Type B pancreatic cell (in vitro differentiated cells): ENCODE measurements at regions not wholly inside any gene's neighbourhood (a gene's known extent, or its start where the extent isn't known, plus 50 kb on each side); places are given as distances from the start of the nearest gene placed in this dataset.
A peak's percentile ranks its signal among the peaks of the same experiment; 100 is the strongest.
"Not testable (repeated sequence)": the region's sequence is repeated elsewhere in the genome, so short reads cannot be mapped to it uniquely, and the experiment has no call there.

ENCODE experiments used
- DNase-seq: peaks from one replicate; pipeline ENCODE4 v3.0.0; 2021; ENCODE audit warnings: mixed read lengths; ENCODE audit not compliant: unreplicated experiment; ENCODE audit errors: extremely low spot score
- H3K27ac Mint-ChIP-seq: 2 replicates; pipeline ENCODE4 v1.8.0; 2021; ENCODE audit warnings: mild to moderate bottlenecking, mixed read lengths
- H3K27me3 Mint-ChIP-seq: 2 replicates; pipeline ENCODE4 v1.8.0; 2021; ENCODE audit warnings: mixed read lengths
- H3K36me3 Mint-ChIP-seq: 2 replicates; pipeline ENCODE4 v1.8.0; 2021; ENCODE audit warnings: mixed read lengths
- H3K4me1 Mint-ChIP-seq: one replicate; pipeline ENCODE4 v1.8.0; 2021; ENCODE audit warnings: mixed read lengths; ENCODE audit not compliant: unreplicated experiment
- H3K4me3 Mint-ChIP-seq: 2 replicates; pipeline ENCODE4 v1.8.0; 2021; ENCODE audit warnings: mild to moderate bottlenecking, mixed read lengths
- H3K9me3 Mint-ChIP-seq: 2 replicates; pipeline ENCODE4 v1.8.0; 2021; ENCODE audit warnings: mixed read lengths
- TF ChIP-seq, protein P1 (sequence below): fragments of 200-600 bp; sonication (generic); conservative IDR thresholded peaks from 2 replicates; pipeline ENCODE4 v1.5.0; 2021; ENCODE audit warnings: antibody characterized with exemption, mild to moderate bottlenecking

DNA sequence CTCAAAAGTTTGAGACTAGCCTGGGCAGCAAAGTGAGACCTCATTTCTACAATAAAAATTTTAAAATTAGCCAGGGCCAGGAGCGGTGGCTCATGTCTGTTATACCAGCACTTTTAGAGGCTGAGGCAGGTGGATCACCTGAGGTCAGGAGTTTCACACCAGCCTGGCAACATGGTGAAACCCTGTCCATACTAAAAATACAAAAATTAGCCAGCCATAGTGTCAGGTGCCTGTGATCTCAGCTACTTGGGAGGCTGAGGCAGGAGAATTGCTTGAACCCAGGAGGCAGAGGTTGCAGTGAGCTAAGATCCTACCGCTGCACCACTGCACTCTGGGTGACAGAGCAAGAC lies 85.1 kb upstream of the MAP4 start:
- not testable (repeated sequence) for DNase-seq, H3K27ac Mint-ChIP-seq

DNA sequence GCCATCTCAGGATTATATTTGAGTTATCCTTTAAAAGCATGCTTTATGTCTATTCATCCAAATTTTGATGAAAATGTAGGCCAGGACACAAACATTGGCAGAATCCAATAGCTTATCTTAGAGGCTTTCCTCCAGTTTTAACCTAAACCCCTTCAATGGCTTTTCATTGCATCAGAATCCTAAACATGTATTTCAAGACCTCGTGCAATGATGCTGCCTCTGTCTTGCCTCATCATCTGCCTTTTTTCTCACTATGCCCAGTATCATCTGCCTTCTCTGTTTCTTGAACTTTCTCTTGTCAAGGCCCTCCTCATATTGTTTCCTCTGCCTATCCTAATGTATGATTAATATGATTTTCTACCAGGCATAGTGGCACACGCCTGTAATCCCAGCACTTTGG lies 76.1 kb upstream of the MAP4 start:
- H3K4me3 Mint-ChIP-seq: no peak overlapping the region

More for the DNA sequence above, 85.1 kb upstream of the MAP4 start:
- H3K36me3 Mint-ChIP-seq, H3K4me3 Mint-ChIP-seq, H3K27me3 Mint-ChIP-seq, H3K4me1 Mint-ChIP-seq, H3K9me3 Mint-ChIP-seq: not testable (repeated sequence)

GRCh38 chr3:48090166-48090939 lies 74.1 kb upstream of the MAP4 start:
- H3K36me3 Mint-ChIP-seq: no peaks in the 10 kb centered on the region
- peaks cover 17% of the 10 kb centered on the region for H3K4me1 Mint-ChIP-seq
- peak overlapping the region; percentile 99 for H3K27ac Mint-ChIP-seq
- peak overlapping the region; percentile 98 for H3K4me3 Mint-ChIP-seq
- no peaks in the 10 kb centered on the region for H3K9me3 Mint-ChIP-seq
- TF ChIP-seq, protein P1, sequence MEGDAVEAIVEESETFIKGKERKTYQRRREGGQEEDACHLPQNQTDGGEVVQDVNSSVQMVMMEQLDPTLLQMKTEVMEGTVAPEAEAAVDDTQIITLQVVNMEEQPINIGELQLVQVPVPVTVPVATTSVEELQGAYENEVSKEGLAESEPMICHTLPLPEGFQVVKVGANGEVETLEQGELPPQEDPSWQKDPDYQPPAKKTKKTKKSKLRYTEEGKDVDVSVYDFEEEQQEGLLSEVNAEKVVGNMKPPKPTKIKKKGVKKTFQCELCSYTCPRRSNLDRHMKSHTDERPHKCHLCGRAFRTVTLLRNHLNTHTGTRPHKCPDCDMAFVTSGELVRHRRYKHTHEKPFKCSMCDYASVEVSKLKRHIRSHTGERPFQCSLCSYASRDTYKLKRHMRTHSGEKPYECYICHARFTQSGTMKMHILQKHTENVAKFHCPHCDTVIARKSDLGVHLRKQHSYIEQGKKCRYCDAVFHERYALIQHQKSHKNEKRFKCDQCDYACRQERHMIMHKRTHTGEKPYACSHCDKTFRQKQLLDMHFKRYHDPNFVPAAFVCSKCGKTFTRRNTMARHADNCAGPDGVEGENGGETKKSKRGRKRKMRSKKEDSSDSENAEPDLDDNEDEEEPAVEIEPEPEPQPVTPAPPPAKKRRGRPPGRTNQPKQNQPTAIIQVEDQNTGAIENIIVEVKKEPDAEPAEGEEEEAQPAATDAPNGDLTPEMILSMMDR: no peak
- peaks cover 7% of the 10 kb centered on the region for H3K27me3 Mint-ChIP-seq
- no peak for DNase-seq

More for the DNA sequence above, 76.1 kb upstream of the MAP4 start:
- TF ChIP-seq, protein P1: no peak
- DNase-seq: no peak
- Mint-ChIP-seq H3K9me3 (no peaks in the 10 kb centered on the region), H3K36me3 (no peaks in the 10 kb centered on the region), H3K4me1 (peaks cover 9% of the 10 kb centered on the region), H3K27ac (no peak overlapping the region), H3K27me3 (peaks cover 7% of the 10 kb centered on the region)

GRCh38 chr3:48088749-48089466 lies 72.7 kb upstream of the MAP4 start:
- Mint-ChIP-seq H3K27ac (peak overlapping the region; percentile 99), H3K27me3 (peaks cover 7% of the 10 kb centered on the region), H3K4me3 (peak overlapping the region; percentile 98), H3K36me3 (peaks cover 5% of the 10 kb centered on the region), H3K4me1 (peaks cover 27% of the 10 kb centered on the region), H3K9me3 (no peaks in the 10 kb centered on the region)
- peak; percentile 97 for DNase-seq
- TF ChIP-seq, protein P1: peak; percentile 35

- Mint-ChIP-seq H3K27ac (peak overlapping the region; percentile 99), H3K4me3 (peak overlapping the region; percentile 98)
- DNase-seq: peak; percentile 75
These were observed 72.0 kb upstream of the MAP4 start for GRCh38 chr3:48088056-48088748.

More at GRCh38 chr3:48088056-48088748, 72.0 kb upstream of the MAP4 start:
- Mint-ChIP-seq H3K36me3 (peaks cover 5% of the 10 kb centered on the region), H3K27me3 (peaks cover 7% of the 10 kb centered on the region), H3K9me3 (no peaks in the 10 kb centered on the region), H3K4me1 (peaks cover 27% of the 10 kb centered on the region)
- TF ChIP-seq, protein P1: no peak
